Activated CD4-positive, CD25-positive, alpha-beta regulatory T cell treated with anti-CD3 and anti-CD28 coated beads, Interleukin-2, amount 50 U/mL, for 72 hours (primary cell): ENCODE measurements at regions not wholly inside any gene's neighbourhood (a gene's known extent, or its start where the extent isn't known, plus 50 kb on each side); places are given as distances from the start of the nearest gene placed in this dataset.
"Not testable (repeated sequence)": the region's sequence is repeated elsewhere in the genome, so short reads cannot be mapped to it uniquely, and the experiment has no call there.

Source experiments
- DNase-seq: peaks from one replicate; pipeline ENCODE4 v3.0.0; 2021

GRCh38 chr12:127911291-127911690, 355.7 kb upstream of the TMEM132C start:
- DNase-seq: no peak

DNA sequence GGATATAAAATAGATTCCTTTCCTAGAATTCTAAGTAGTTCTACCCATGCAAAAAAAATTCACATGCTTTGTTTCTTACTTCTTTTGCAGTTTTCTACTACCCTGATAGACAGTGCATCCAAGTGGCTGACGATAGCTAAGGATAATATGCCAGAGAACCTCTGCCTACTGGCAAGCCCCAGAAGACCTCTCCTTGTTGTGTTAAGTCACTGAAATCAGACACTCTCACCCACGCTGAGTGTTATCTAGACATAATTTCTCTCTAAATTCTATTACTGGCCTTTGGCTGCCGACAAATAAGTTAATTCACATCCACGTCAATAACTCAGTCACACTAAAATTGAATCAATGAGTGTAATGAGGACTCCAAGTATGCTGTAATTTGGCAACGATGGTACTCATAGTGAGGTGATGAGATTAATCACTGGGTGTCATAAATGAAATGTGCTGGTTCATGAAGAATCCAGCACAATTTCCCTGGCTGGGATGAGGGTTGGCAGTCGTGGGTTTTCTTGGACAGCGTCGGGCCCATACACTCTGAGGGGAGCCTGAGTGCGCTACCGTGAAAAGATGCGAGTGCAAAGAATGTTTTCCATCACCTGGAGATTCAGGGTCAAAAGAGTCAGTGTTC, 354.8 kb upstream of the TMEM132C start:
- DNase-seq: no peak

DNA sequence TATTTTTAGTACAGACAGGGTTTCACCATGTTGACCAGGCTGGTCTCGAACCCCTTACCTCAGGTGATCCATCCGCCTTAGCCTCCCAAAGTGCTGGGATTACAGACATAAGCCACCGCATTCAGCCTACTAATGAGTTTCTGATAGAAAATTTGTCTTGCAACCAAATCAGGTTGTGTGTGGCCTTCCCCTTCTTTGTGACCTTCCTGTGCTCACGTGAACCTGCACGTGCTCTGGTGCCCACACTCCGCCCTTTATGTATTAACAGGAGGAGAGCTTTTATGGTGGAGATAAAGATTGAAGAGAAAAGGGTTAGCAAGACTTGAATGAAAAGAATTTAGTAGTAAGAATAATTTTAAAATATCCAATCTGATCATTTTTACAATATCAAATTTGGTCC, 343.5 kb upstream of the TMEM132C start:
- DNase-seq: no peak

DNA sequence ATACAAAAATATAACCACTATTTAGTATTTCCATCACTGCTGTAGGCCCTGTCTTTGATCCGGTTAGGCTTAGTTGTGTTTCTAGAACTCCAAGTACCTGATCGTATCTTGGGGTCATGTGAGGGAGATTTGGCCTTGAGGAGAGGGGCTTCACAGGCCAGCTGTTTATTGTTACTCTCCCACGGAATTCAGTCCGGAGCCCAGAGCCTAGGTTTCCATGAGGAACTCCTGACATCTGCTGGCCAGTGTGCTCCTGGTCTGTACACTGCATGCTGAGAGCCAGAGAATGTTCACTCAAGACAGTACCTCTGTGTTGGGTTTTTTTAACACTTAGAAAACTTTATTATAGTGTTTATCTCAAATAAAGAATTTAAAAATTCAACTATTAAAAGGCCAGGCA, 341.0 kb upstream of the TMEM132C start:
- DNase-seq: no peak

GRCh38 chr12:127928178-127928577, 338.8 kb upstream of the TMEM132C start:
- DNase-seq: no peak

DNA sequence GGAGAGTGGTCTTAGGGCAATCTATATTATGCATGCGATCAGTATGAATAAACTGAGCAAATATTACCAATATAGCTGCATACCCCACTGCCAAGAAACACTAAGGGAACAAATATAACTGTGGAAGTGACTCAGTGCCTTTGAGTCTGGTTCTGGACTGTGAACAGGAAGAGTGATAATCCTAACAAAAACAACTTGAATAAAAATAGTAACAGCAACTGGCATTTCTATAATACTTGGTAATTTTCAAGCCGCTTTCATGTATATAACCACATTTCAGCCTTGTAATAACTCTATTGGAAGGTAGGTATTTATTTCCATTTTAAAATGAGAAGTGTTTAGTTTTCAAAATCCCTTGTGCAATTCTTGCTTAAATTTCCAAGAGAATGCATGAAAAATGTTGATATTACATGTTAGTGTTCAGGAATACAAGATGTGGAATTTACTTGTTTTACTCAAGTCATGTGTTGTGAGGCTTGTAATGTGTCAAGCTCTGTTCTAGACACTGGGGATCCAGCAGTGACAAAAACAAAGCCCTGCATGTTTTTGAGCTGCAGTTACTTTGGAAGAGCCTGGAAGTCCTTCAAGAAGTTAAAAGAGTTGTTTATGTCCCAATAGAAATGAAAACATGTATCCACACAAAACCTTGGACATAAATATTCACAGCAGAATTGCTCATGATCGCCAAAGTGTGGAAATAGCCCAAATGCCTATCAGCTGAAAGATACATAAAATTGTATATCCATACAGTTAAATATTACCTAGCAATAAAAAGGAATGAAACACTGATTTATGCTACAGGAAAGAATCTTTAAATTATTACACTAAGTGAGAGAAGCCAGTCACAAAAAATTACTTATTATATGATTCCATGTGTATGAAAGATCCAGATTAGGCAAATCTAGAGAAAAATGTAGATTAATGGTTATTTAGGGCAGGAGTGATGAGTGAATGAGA, 338.1 kb upstream of the TMEM132C start:
- no peak for DNase-seq

- DNase-seq: no peak
These were observed 336.8 kb upstream of the TMEM132C start for GRCh38 chr12:127930122-127930521.

DNA sequence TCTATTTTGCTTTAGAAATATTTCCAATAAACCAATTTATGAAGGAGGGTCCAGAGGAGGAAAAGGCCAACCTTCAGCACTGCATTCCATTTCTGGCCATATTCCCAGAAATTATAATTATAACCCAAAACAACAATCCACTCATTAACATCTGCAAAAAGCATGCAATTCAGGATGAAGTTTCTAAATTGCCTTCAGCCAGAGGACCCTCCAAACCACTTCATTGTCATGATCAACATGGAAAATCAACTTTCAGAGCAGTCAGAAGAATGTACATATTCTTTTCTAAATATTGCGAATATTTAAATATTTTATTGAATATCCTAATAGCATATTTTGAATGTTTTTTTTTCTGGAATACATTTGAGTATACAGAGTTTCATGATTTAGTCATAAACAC, 332.6 kb upstream of the TMEM132C start:
- DNase-seq: no peak

- no peak for DNase-seq
These were observed 330.5 kb upstream of the TMEM132C start for GRCh38 chr12:127936463-127936862.

DNA sequence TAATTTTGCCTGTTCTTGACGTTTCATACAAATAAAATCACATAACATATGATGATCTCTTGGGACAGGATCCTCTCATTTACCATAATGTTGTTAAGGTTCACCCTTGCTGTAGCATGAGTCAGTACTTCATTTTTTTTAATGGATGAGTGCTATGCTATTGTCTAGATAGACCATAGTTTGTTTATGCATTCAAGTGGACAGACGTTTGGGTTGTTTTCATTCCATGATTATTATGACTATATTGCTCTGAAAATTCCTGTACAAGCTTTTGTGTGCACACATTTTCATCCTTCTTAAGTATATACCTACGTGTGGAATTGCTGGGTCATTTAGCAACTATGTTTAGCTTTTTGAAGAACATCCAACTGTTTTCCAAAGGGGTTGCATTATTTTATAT, 325.6 kb upstream of the TMEM132C start:
- DNase-seq: no peak

DNA sequence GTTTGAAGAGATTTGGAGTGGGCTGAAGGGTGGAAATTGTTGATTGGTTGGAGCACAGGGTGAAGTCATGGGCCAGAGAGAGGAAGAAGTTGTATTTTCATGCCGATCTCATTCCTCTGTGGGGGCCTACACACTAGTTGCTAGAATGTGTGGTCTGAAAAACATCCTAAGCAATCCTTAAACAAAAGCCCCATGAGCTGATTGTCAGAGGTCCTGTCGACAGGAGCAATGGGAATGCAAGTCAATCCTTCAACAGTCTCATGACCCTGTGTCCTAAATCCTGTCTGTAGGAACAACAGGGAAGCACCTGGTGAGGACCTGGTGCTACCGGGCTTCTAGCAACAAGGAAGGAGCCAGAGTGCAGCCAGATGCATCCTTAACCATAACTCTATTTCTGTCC, 324.0 kb upstream of the TMEM132C start:
- DNase-seq: no peak

DNA sequence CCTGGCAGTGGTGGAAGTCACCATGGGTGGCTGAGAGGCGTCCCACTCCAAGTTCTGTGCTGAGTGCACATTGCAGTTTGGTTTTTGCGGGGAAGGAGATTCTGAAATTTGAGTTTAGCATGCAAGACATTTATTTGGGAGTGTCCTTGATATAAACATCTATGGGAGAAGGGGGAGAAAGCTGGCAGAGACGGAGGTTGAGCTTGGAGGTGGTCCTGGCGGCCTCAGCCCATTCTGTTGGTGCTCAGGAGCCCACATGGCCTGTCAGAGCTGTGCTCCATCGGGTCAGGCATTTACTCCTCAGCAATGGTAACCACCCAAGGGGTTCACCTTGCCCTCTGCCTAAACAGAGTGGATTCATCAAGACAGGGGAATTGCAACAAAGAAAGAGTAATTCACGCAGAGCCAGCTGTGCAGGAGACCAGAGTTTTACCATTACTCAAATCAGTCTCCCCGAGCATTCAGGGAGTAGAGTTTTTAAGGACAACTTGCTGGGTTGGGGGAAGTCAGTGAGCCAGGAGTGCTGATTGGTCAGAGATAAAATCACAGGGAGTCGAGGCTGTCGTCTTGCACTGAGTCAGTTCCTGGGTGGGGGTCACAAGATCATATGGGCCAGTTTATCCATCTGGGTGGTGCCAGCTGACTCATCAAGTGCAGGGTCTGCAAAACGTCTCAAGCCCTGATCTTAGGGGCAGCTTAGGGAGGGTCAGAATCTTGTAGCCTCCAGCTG, 323.3 kb upstream of the TMEM132C start:
- no peak for DNase-seq

DNA sequence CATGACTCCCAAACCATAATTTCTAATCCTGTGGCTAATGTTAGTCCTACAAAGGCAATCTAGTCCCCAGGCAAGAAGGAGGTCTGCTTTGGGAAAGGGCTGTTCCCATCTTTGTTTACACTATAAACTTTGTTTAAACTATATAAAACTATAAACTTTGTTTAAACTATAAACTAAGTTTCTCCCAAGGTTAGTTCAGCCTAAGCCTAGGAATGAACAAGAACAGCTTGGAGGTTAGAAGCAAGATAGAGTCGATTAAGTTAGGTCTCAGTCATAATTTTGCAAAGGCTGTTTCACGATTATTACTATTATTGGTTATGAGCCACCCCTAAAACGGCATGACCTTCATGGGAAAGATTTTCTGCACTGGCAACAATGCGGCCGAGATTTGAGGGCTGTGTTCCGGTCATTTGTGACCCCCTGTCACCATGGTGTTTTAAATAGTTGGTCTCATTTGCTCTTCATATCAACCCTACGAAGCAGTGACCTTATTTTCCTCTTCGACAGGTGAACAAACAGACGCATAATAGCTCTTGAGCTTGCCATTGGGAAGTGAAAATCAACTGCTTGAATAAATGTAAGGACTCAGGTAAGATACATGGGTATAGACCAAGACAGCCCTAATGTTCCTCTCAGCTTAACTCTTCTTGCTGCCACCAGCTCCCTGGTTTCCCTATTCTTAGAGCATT, 322.6 kb upstream of the TMEM132C start:
- no peak for DNase-seq

GRCh38 chr12:127957001-127957660, 309.8 kb upstream of the TMEM132C start:
- DNase-seq: no peak

GRCh38 chr12:127962303-127962702, 304.7 kb upstream of the TMEM132C start:
- DNase-seq: no peak

- DNase-seq: no peak
These were observed 303.0 kb upstream of the TMEM132C start for GRCh38 chr12:127963933-127964332.

DNA sequence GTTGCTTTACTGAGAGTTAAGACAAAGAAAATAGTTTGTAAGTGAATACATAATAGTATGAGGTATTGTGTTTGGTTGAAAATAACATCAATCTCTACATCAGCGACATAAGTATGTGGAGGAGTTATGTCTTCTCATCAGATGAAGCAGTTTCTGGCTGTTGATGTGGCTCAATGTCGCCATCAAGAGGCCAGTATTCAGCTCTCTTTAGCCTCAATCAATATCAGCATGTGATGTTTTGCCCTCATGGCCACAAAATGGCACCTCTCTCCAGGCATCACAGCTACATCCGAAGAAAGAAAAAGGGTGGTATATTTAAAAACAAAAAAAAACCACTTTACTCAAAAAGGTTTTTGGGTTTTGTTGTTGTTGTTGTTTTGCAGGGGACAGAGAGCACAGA, 302.3 kb upstream of the TMEM132C start:
- DNase-seq: no peak

GRCh38 chr12:127966331-127966730, 300.6 kb upstream of the TMEM132C start:
- DNase-seq: no peak

DNA sequence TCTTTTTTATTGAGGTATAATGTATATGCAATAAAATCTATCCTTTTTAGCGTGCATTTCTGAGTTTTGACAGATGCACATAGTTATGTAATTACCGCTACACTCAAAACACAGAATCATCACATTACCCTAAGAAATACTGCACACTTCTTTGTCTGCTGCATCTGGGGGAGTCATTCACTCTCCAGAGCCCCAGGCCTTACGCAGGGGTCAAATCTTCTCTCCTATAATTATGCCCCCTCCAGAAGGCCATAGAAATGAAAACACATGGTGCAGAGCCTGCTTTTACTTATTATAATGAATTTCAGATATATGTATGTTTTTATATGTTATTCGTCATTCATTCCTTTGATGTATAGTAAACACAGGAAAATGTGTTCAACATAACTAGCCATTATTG, 296.5 kb upstream of the TMEM132C start:
- no peak for DNase-seq

GRCh38 chr12:127980585-127980984, 286.4 kb upstream of the TMEM132C start:
- DNase-seq: no peak

- DNase-seq: no peak
These were observed 285.1 kb upstream of the TMEM132C start for GRCh38 chr12:127981875-127982274.

DNA sequence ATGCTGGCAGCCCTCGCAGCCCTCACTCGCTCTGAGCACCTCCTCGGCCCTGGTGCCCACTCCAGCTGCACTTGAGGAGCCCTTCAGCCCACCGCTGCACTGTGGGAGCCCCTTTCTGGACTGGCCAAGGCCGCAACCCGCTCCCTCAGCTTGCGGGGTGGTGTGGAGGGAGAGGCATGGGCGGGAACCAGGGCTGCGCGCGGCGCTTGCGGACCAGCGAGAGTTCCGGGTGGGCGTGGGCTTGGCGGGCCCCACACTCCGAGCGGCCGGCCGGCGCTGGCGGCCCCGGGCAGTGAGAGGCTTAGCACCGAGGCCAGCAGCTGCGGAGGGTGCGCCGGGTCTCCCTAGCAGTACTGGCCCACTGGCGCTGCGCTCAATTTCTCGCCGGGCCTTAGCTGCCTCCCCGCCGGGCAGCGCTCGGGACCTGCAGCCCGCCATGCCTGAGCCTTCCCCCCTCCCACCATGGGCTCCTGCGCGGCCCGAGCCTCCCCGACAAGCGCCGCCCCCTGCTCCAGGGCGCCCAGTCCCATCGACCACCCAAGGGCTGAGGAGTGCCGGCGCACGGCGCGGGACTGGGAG, 283.7 kb upstream of the TMEM132C start:
- not testable (repeated sequence) for DNase-seq
